HG03280 (cell line): ENCODE measurements at regions not wholly inside any gene's neighbourhood (a gene's known extent, or its start where the extent isn't known, plus 50 kb on each side); places are given as distances from the start of the nearest gene placed in this dataset.

ENCODE experiments used
- ATAC-seq: cut with Tn5 transposase; IDR thresholded peaks from one replicate; pipeline ENCODE4 v1.9.1; 2021; ENCODE audit warnings: mild to moderate bottlenecking, moderate library complexity; ENCODE audit not compliant: unreplicated experiment

DNA sequence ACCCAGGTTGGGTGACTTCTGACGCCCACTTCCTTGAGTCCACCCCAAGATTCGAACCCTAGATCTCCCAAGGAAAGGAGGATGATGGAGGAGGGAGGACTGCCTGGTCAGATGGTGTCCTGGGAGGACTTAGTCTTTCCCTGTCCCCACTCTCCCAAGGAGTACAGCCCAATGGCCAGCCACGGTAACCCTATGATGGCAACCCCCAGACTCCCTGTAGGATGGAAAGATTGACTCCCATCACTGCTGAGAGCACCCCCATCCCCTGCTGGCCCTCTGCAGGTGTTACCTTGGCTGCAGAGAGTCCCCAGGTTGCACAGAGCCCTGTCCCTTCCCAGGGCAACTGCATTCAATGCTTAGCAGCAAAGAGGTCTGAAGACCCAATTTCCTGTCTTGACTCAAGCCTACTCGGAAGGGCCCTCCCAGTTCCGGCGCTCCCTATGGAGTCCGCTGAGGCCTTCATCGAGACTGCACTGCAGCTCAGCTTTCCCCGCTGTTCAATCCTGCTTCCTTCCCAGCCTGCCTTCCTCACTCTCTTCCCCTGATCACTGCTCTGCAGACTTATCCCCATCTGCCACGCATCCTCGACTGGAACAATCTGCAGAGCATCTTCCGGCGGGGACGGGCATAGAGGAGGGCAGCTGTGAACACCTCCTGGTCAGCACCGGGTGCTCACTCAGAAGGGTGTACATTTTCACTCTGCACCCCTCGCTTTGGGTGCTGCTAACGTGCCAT is 50.8 kb upstream of the OCM2 start:
- no peak for ATAC-seq

DNA sequence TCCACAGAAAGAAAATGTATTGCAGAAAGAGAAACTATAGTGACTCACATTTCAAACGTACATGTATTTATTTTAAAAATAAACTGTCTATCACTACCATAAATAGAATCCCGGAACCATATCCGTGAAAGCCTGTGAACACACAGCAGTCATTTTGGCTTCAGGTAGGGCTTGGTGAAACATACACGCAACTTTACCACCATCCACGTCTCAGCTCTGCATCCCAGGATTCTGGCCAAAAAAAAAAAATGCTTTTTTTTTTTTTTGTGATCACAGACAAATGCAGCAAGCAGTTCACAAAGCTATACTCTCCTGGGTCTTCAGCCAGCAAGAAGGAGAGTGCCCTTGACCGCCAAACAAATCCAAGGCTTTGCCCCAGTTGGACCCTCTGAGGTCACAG is 56.8 kb upstream of the OCM2 start:
- no peak for ATAC-seq

DNA sequence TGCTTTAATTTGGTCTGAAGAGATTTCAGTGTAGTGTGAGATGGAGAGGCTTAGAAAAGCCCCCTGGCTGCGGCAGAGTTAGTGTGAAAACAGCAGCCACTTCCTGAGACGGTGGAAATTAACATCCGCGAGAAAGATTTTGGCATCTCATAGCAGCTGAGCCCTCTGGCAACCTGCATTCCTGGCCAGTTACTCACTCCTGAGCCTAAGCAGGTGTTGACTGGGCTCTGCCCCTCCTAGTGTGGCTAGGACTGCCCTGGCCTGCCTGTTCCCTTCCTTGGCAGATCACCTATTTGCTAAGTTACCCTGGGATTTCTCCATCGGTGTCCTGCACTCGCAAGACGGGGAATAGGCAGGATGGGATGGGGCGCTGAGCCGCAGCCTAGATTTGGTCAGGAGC is 57.6 kb upstream of the LMTK2 start:
- ATAC-seq, result no peak

- ATAC-seq, result peak; percentile 52
Observed at GRCh38 chr7:98051118-98051744, 55.4 kb upstream of the LMTK2 start.

GRCh38 chr7:98054585-98054984 is 52.1 kb upstream of the LMTK2 start:
- ATAC-seq, result no peak

- ATAC-seq, result no peak
Observed at GRCh38 chr7:98056580-98056979, 50.1 kb upstream of the LMTK2 start.
